ENCODE measurements at regions not wholly inside any gene's neighbourhood (a gene's known extent, or its start where the extent isn't known, plus 50 kb on each side); places are given as distances from the start of the nearest gene placed in this dataset.

DNA sequence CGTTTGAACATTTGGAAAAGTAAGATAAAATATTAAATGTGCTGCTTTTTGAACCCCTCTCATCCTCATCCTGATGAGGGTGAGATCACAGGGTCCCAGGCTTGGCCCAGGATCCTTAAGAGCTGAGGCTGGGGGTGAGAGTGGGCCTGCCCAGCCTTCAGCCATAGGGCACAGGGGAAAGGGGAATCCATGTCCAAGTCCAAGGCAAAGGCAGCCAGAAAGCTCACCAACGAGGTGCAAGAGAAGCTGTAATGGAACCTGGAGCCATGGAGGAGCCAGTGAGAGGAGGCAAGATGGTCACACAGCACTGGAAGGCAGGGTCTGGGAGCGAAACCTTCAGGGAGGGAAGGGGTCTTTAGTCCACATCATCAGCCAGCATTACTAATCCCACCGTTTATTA lies 191.9 kb downstream of the RRAGC start:
- TF ChIP-seq, protein P1, sequence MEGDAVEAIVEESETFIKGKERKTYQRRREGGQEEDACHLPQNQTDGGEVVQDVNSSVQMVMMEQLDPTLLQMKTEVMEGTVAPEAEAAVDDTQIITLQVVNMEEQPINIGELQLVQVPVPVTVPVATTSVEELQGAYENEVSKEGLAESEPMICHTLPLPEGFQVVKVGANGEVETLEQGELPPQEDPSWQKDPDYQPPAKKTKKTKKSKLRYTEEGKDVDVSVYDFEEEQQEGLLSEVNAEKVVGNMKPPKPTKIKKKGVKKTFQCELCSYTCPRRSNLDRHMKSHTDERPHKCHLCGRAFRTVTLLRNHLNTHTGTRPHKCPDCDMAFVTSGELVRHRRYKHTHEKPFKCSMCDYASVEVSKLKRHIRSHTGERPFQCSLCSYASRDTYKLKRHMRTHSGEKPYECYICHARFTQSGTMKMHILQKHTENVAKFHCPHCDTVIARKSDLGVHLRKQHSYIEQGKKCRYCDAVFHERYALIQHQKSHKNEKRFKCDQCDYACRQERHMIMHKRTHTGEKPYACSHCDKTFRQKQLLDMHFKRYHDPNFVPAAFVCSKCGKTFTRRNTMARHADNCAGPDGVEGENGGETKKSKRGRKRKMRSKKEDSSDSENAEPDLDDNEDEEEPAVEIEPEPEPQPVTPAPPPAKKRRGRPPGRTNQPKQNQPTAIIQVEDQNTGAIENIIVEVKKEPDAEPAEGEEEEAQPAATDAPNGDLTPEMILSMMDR (IDR thresholded peaks at IDR 0.05; ENCODE audit: insufficient read depth, missing control alignments): no peak
- DNase-seq (ENCODE audit: insufficient read length, low spot score) (no peak), FAIRE-seq (no peak)

DNA sequence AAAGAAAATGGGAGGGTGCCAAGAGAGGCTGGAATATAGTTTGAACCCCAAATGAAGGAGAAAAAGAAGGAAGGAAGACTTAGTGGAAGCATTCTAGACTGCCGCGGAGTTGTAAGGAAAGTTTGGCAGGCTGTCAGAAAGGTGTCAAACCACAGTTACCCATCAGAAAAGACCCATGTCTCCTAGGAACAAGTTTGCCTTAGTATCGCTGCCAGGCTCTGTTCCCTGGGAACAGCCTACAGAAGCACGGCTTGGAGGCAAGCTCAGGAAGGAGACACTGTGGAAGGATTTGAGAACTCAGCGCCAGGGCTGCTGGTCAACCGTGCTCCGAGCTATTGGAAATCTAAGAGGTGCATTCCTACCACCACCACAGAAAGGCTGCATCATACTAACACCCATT lies 197.4 kb downstream of the RRAGC start:
- FAIRE-seq: no peak
- no peak for DNase-seq (ENCODE audit: insufficient read length, low spot score)

DNA sequence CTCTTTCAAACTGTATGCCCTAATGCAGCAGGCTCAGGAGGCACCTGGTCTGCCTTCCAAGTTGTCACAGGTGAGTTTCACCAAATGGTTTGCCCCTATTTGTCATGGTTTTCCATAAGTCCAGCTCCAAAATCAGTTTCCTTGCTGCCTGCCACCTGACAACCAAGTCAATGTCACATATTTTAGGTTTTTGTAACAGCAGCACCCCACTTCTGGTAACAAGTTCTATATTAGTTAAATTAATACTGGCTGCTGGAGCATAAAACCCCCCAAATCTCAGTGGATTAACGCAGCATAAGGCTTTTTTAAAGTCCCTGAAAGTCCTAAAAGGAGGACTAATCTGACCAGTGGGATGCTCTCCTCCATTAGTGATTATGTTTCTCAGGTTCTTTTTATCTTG lies 200.7 kb downstream of the RRAGC start:
- no peak for FAIRE-seq
- DNase-seq (ENCODE audit: insufficient read length, low spot score): no peak
- TF ChIP-seq, protein P1 (IDR thresholded peaks at IDR 0.05; ENCODE audit: insufficient read depth, missing control alignments): no peak

More for the DNA sequence above, 197.4 kb downstream of the RRAGC start:
- TF ChIP-seq, protein P1 (IDR thresholded peaks at IDR 0.05; ENCODE audit: insufficient read depth, missing control alignments): no peak

DNA sequence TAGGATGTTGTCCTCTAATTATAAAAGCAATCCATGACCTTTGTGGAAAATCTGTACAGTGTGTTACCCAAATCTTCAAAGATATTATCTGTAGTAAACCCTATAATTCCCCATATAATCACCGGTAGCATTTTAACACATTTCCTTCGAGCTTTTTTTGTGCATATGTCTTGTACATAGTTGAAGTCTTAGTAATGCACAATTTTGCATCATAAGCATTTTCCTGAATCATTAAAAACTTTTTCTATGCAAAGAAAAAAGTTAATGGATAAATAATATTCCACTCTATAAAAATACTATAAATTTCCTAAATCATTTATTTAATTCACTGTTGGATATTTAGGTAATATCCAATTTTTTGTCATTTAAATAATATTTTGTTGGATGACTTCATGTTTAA lies 201.7 kb downstream of the RRAGC start:
- TF ChIP-seq, protein P1 (IDR thresholded peaks at IDR 0.05; ENCODE audit: insufficient read depth, missing control alignments): no peak
- DNase-seq (ENCODE audit: insufficient read length, low spot score) (no peak), FAIRE-seq (no peak)

DNA sequence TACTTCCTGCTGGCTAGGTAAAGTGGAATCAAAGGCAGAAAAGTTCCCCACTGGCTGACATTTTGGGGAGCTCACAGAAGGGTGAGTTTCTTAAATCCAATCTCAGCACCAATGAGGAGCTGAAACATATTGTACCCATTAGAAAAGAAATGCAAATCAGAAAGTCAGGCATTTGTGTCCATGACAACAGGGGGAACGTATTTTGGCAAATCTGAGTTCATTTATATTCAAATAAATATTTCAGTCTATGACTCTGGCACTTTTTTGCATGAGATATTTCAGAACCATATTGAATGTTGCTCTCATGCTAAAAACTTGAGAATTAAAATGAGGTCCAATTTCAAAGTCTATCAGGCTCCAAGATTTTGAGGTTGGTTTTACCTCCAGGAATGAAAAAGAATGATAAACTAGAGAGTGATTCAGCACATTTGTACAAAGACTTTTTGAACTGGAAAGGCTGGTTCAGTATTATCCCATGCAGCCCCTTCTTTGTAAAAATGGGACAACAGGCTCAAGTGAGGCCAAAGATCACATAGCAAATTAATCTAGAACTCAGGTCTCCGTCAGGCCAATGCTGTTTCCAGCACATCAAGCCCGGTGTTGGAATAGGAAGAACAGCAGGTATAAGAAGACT lies 202.2 kb downstream of the RRAGC start:
- FAIRE-seq (peak; percentile 32), DNase-seq (ENCODE audit: insufficient read length, low spot score) (no peak)
- TF ChIP-seq, protein P1 (IDR thresholded peaks at IDR 0.05; ENCODE audit: insufficient read depth, missing control alignments): no peak

GRCh38 chr1:38656726-38657125 lies 202.8 kb downstream of the RRAGC start:
- TF ChIP-seq, protein P1 (IDR thresholded peaks at IDR 0.05; ENCODE audit: insufficient read depth, missing control alignments): no peak
- DNase-seq (ENCODE audit: insufficient read length, low spot score) (peak; percentile 52), FAIRE-seq (no peak)

GRCh38 chr1:38652217-38652616 lies 207.4 kb downstream of the RRAGC start:
- FAIRE-seq (no peak), DNase-seq (ENCODE audit: insufficient read length, low spot score) (no peak)
- TF ChIP-seq, protein P1 (IDR thresholded peaks at IDR 0.05; ENCODE audit: insufficient read depth, missing control alignments): no peak

Measured in D721Med (cell line).